HG03439 (cell line): ENCODE measurements at regions not wholly inside any gene's neighbourhood (a gene's known extent, or its start where the extent isn't known, plus 50 kb on each side); places are given as distances from the start of the nearest gene placed in this dataset.
"Not testable (repeated sequence)": the region's sequence is repeated elsewhere in the genome, so short reads cannot be mapped to it uniquely, and the experiment has no call there.

Experiments
- ATAC-seq: cut with Tn5 transposase; IDR thresholded peaks from one replicate; pipeline ENCODE4 v1.9.1; 2021; ENCODE audit warnings: mild to moderate bottlenecking, moderate library complexity; ENCODE audit not compliant: unreplicated experiment

- no peak for ATAC-seq
Observed at GRCh38 chr4:23114538-23114937, 421.8 kb downstream of the GBA3 start.

- ATAC-seq: no peak
Observed at GRCh38 chr4:23113104-23113503, 420.4 kb downstream of the GBA3 start.

- ATAC-seq: no peak
Observed at GRCh38 chr4:23106516-23106915, 413.8 kb downstream of the GBA3 start.

GRCh38 chr4:23105759-23106370, 413.1 kb downstream of the GBA3 start:
- ATAC-seq: no peak

DNA sequence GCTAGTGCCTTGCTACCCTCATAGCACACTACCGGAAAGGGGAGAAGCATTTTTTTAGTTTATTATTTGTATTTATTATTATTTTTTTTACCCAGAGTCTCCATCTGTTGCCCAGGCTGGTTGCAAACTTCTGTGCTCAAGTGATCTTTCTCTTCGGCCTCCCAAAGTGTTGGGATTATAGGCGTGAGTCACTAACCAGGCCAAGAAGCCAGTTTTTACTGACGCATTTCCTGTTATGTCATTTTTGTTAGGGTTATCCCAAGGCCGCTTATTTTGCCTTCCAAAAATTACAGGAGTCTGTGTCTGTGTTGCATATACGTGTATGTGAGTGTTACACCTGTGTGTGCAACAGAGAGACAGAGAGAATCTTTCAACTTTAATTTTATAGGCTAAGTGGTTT, 404.5 kb downstream of the GBA3 start:
- no peak for ATAC-seq

GRCh38 chr4:23091711-23092110, 399.0 kb downstream of the GBA3 start:
- no peak for ATAC-seq

DNA sequence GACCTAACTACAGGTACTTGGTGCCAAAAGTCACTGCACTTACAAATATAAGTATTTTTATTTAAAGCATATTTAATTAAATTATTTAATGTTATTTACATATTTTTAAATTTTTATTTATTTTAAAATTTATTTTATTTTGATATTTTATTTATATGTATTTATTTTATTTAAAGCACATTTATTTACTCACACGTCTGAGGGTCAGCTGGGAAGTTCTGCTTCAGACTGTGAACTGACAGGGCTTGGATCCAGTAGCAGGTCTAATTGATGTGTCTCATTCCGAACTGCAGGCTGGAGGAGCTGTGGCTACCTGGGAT, 392.5 kb downstream of the GBA3 start:
- no peak for ATAC-seq

- ATAC-seq: no peak
Observed at GRCh38 chr4:23084559-23085248, 392.0 kb downstream of the GBA3 start.

DNA sequence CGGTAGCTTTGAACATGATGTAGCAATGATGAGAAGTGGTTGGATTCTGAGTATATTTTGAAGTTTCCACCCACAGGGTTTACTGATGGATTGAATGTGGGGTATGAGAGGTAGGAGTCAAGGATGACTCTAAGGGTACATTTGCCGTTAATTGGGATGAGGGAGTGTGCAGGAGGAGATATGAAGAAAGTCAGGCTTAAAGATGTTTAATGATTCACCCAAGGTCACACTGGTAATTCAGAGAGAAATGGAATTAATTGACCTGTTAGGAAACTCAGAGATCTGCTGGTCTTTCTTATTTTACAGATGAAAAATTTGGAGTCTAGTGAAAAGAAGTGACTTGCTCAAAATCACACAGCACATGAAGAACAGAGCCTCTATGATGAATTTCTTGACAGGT, 390.7 kb downstream of the GBA3 start:
- ATAC-seq: no peak

- not testable (repeated sequence) for ATAC-seq
Observed at GRCh38 chr4:23080171-23080570, 387.4 kb downstream of the GBA3 start.

GRCh38 chr4:23070848-23071570, 378.3 kb downstream of the GBA3 start:
- ATAC-seq: no peak

DNA sequence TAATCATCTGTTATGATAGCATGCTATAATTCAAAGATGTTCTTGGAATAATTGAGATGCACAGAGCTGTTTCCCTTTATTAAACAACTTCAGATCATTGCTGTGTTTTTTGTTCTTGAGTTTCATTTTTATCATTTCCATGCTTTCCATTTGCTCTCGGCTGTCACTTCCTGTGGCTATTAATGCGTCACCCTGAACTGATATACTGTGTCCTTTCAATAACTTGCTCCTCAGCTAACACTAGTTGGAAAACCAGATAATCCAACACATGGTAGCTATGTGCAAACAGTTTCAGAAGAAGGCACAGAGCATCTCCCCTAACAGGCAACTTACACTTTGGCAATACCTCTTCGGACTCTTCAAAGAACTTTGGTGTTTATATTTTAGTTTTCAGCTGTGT, 376.0 kb downstream of the GBA3 start:
- no peak for ATAC-seq

DNA sequence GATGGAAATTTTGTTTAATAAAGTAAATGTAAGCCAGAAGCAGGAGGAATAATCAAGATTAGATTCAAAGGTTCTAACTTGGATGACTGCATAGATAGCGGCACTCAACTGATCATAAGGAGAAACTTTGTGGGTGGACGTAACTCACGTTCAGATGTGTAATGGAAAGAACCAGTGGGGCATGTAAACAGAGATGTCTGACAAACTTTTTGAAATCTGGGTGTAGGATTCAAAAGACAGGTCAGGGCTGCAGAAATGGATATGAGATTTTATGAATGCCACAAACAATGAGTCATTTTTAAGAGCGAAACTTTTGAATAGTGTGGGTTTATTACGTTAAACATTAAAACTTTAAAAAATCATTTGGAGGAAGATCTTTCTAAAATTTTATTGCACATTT, 375.6 kb downstream of the GBA3 start:
- ATAC-seq: no peak

DNA sequence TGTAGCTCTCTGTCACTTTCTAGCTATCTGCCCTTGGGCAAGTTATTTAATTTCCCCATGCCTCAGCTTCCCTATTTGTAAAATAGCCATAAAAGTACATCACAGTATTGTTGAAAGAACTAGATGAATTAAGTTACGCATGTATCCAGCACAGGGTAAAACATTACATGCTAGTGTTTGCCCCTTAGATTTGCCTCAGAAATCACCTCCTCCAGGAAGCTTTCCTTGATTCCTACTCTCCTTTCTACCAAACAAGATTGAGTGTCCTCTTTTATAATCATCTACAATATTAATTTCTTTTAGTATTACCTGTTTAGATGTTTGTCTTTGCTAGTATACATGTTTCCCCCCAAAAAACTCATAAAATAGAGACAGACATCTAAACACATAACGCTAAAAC, 369.5 kb downstream of the GBA3 start:
- ATAC-seq: no peak

GRCh38 chr4:23061431-23061830, 368.7 kb downstream of the GBA3 start:
- no peak for ATAC-seq

- no peak for ATAC-seq
Observed at GRCh38 chr4:23060776-23061175, 368.0 kb downstream of the GBA3 start.

DNA sequence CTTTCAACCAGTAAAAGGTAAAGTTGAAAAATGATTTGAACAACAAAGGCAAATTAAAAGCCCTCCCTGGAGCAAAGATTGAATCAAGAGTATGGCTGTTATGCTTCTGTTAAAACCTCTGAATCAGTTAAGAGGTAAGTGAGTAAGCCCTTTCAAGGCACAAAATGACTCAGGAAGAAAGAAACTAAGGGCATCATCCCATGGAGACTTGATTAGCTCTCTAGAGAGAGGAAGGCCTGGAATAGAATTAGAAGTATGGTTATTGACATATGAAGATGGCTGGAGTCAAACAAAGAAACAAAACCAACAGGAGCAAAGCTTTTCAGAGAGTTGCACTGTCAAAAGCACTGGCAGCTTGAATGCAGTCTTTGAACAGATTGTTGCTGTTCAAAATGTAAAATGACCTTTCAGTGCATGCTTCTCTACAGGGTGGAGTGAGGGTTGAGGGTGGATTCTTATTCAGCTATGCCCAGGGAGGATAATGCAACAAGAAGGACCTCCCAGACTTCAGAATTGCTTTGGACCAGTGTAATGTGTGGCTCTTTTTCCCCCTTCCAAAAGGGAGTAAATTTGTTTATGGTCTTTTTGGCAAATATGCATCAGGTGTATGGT, 365.5 kb downstream of the GBA3 start:
- ATAC-seq: no peak

GRCh38 chr4:23041501-23041900, 348.8 kb downstream of the GBA3 start:
- ATAC-seq: no peak

DNA sequence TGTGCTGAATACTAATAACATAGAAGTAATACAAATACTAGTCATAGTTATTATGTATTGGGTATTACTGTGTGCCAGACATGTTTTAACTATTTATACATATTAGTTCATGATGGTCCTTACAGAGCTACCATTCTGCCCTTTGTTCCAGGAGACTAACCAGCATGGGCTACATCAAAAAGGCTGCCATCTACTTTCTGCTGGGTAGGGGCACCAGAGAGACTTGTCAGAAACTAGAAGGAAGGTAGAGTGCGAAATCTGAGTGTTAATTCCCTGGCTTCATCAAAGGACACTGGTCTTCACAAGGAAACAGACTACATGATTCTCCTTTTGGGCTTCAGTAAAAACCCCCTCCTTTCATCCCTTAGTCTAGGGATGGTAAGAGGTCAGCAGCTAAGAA, 347.8 kb downstream of the GBA3 start:
- no peak for ATAC-seq

GRCh38 chr4:23039818-23040217, 347.1 kb downstream of the GBA3 start:
- ATAC-seq: no peak

DNA sequence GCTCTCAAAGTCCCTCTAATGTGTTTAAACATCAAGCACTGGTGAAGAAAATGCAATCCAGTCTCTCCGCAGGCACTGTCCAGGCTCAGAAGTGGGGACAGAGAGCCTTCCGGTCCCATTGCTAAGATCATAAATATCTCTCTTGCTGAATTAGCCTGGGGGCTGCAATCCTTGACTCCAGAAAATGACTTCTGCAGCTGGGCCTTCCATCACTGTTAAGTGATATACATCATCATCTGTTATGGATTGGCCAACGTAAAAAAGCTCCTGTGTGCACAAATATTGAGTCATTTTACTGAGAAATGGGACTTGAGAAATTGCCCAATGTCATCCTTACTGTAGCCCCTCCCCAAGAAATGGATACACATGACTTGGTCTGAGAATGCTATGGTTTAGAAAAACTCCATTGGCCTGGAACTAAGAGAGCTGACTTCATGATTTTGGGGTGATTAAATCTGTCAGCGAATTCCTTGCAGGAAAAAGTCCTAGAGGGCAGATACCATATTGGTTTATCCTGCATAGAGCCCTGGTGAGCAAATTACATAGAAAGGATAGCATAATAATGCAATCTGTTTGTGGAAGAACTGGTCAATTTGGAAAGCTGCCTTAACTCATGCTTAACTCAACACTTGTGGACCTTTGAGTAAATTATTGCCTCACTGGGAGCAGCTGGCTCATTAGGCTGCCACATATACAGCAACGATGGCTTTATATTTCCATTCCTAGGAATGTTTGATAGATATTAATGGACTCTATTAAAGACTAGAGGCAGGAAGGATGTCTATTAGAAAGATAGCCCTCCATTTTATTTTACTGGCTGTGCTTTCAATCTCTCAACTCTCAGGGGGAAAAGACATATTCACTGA, 346.1 kb downstream of the GBA3 start:
- ATAC-seq: no peak
